ENCODE measurements at regions not wholly inside any gene's neighbourhood (a gene's known extent, or its start where the extent isn't known, plus 50 kb on each side); places are given as distances from the start of the nearest gene placed in this dataset.

DNA sequence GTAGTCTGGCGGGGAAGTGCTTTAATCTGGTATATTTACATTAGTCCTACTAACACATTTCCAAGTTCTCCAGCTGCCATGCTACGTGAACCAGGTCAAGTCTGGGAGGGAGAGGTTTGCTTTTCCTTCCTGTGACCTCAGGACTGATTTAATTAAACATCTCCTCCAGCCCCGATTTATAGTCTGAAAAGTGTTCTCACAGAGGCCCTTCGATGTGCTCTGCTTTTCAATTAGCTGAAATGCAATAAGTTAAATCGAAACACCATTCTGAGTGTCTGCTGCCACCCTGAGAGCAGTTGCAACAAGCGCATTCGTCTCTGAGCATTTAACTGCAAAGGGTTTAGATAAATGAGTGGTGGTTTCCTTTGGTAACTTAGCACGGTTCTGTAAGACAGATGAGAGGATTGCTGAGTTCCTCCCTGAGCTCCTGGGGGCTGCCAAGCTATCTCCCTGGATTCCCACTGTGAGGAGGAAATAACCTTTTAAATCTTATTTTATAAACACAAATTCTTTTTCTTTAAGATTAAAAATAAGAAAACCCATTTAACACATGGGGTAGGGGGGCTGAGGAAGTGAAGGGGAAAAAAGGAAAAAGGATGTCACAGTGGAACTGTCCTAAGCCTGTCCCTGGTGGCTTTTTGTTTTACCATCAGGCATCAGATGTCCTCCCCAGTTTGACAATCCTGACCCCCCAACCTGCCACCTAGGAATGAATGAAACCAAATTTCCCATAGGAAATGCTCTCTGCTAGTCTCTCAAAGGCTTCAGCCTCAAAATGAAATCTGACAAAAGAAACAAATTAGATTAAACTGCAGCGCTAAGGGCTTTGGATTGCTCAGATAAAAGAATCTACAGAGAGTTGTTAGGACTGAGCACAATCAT is 56.5 kb upstream of the CREB1 start:
- WGBS, 4 donors, result 15 to 22% (median 18%) methylated on average over 9 of the region's 9 CpGs
- ATAC-seq, result peak; percentile 57 to 89 (median 88)
- no peaks in the 10 kb centered on the region for H3K36me3 ChIP-seq
- TF ChIP-seq POLR2A (IDR thresholded peaks at IDR 0.05), result no peak
- TF ChIP-seq, protein P1, sequence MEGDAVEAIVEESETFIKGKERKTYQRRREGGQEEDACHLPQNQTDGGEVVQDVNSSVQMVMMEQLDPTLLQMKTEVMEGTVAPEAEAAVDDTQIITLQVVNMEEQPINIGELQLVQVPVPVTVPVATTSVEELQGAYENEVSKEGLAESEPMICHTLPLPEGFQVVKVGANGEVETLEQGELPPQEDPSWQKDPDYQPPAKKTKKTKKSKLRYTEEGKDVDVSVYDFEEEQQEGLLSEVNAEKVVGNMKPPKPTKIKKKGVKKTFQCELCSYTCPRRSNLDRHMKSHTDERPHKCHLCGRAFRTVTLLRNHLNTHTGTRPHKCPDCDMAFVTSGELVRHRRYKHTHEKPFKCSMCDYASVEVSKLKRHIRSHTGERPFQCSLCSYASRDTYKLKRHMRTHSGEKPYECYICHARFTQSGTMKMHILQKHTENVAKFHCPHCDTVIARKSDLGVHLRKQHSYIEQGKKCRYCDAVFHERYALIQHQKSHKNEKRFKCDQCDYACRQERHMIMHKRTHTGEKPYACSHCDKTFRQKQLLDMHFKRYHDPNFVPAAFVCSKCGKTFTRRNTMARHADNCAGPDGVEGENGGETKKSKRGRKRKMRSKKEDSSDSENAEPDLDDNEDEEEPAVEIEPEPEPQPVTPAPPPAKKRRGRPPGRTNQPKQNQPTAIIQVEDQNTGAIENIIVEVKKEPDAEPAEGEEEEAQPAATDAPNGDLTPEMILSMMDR (IDR thresholded peaks at IDR 0.05), result peak; percentile 48 to 82 (median 72)
- intact Hi-C loops (cut with DNase I), result loop anchor here (1.0 to 10.0 kb wide), 17 partner anchors 131 to 781 kb away; partner anchors contain the start of gene KLF7 (in 5 of the 10)
- peak overlapping the region in 6 of 12 donors; percentile 9 to 56 (median 38) for H3K27ac ChIP-seq
- no peaks in the 10 kb centered on the region for H3K27me3 ChIP-seq
- peak in 4 of 5 donors; percentile 47 to 50 (median 49) for DNase-seq
- H3K4me1 ChIP-seq, result peaks cover 0 to 29% (median 13%) of the 10 kb centered on the region in 12 donors
- H3K4me3 ChIP-seq, result peak overlapping the region in 4 of 12 donors; percentile 16 to 45 (median 29)
- no peaks in the 10 kb centered on the region for H3K9me3 ChIP-seq

DNA sequence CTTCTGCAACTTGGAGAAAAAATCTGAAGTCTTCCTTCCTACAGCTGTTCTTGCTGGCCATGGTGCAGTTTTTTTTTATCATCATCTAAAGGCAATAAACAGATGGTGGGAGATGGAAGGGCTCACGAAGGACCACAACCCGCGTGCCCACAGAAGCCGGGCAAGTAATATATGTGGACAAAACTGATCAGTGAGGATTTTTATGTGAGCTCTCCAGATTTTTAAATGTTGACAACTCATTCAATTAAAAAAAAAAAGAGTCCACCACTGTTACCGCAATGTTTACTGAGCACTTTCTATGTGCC is 55.9 kb upstream of the CREB1 start:
- Histone ChIP-seq H3K36me3 (no peaks in the 10 kb centered on the region), H3K27me3 (no peaks in the 10 kb centered on the region), H3K27ac (peak overlapping the region in 1 of 12 donors; percentile 13), H3K4me3 (no peak overlapping the region), H3K4me1 (peaks cover 0 to 35% (median 13%) of the 10 kb centered on the region in 12 donors), H3K9me3 (no peaks in the 10 kb centered on the region)
- no peak for DNase-seq
- ATAC-seq, result peak in 1 of 4 donors; percentile 33
- 51 to 68% (median 54%) methylated on average over 5 of the region's 5 CpGs for WGBS, 4 donors
- intact Hi-C loops (cut with DNase I), result loop anchor here (1.0 to 10.0 kb wide), 21 partner anchors 132 to 782 kb away; partner anchors contain the start of gene KLF7 (in 6 of the 10)
- TF ChIP-seq, protein P1 (IDR thresholded peaks at IDR 0.05), result no peak
- TF ChIP-seq POLR2A (IDR thresholded peaks at IDR 0.05), result no peak

DNA sequence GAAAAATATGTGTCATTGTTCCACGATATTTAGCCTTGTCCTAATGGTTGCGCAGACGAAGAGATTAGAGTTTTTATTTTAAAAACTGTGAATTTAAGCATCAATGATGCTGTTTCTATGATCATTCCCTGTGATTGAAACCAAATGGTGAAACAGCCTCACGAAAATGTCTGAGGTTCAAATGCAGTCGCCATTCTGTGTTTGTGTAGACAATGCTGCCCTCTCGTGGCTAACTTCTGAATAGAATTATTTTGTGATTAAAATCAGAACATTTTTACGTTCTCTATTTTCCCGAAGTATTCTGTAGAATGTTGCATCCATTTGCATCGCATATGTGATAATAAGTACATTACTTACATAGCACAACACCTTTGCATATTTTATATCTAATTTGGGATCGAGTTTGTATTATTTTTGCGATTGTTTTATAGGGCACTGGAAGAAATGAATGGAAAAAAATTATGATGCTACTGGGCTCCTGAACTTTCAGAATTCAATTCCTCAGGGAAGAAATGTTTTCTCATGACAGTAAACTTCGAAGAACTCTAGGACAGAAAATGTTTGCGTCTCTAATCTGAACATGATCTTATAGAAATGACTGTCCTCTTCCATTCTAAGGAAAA is 54.8 kb upstream of the CREB1 start:
- intact Hi-C loops (cut with DNase I), result loop anchor here (1.0 to 10.0 kb wide), 21 partner anchors 133 to 783 kb away; partner anchors contain the start of gene KLF7 (in 6 of the 10)
- ATAC-seq, result peak in 2 of 4 donors; percentile 39 to 42
- 13 to 19% (median 15%) methylated on average over 13 of the region's 13 CpGs for WGBS, 4 donors
- Histone ChIP-seq H3K9me3 (no peaks in the 10 kb centered on the region), H3K36me3 (no peaks in the 10 kb centered on the region), H3K27me3 (no peaks in the 10 kb centered on the region), H3K4me1 (peaks cover 0 to 43% (median 13%) of the 10 kb centered on the region in 12 donors), H3K27ac (no peak overlapping the region), H3K4me3 (peak overlapping the region in 5 of 12 donors; percentile 3 to 40 (median 13))
- peak in 2 of 5 donors; percentile 39 to 45 for DNase-seq
- TF ChIP-seq, protein P1 (IDR thresholded peaks at IDR 0.05), result peak; percentile 56 to 86 (median 74)
- no peak for TF ChIP-seq POLR2A (IDR thresholded peaks at IDR 0.05)

DNA sequence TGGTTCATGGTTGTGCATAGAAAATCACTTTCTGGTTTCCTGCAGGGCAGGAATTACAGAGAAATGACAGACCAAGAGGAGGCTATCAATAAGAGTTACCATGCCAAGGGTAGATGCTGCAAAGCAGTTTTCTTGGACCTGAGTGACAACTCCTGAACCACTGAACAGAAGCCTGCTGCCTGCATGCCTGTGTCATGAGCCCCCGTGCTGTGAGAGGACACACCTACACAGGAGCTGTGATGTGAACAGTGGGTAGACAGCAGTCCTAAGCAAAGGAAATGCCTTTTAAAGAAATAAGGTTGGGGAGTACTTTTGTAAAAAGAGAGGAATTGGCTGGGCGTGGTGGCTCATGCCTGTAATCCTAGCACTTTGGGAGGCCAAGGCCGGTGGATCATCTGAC is 54.2 kb upstream of the CREB1 start:
- H3K9me3 ChIP-seq, result no peaks in the 10 kb centered on the region
- DNase-seq (no peak), ATAC-seq (no peak)
- no peak overlapping the region for H3K27ac ChIP-seq
- intact Hi-C loops (cut with DNase I), result loop anchor here (1.0 to 10.0 kb wide), 15 partner anchors 141 to 783 kb away; partner anchors contain the start of gene KLF7 (in 3 of the 10)
- peaks cover 0 to 49% (median 14%) of the 10 kb centered on the region in 12 donors for H3K4me1 ChIP-seq
- H3K36me3 ChIP-seq, result no peaks in the 10 kb centered on the region
- no peaks in the 10 kb centered on the region for H3K27me3 ChIP-seq
- H3K4me3 ChIP-seq, result no peak overlapping the region
- no peak for TF ChIP-seq POLR2A (IDR thresholded peaks at IDR 0.05)
- TF ChIP-seq, protein P1 (IDR thresholded peaks at IDR 0.05), result no peak
- WGBS, 4 donors, result 62 to 76% (median 70%) methylated on average over 3 of the region's 3 CpGs

All from heart left ventricle (tissue), 16 donors.